Dedifferentiated amniotic fluid mesenchymal stem cell (primary cell): ENCODE measurements at regions not wholly inside any gene's neighbourhood (a gene's known extent, or its start where the extent isn't known, plus 50 kb on each side); places are given as distances from the start of the nearest gene placed in this dataset.

Experiments used
- DNase-seq: peaks from one replicate; pipeline ENCODE4 v3.0.0-alpha.2; 2016; ENCODE audit errors: extremely low spot score

DNA sequence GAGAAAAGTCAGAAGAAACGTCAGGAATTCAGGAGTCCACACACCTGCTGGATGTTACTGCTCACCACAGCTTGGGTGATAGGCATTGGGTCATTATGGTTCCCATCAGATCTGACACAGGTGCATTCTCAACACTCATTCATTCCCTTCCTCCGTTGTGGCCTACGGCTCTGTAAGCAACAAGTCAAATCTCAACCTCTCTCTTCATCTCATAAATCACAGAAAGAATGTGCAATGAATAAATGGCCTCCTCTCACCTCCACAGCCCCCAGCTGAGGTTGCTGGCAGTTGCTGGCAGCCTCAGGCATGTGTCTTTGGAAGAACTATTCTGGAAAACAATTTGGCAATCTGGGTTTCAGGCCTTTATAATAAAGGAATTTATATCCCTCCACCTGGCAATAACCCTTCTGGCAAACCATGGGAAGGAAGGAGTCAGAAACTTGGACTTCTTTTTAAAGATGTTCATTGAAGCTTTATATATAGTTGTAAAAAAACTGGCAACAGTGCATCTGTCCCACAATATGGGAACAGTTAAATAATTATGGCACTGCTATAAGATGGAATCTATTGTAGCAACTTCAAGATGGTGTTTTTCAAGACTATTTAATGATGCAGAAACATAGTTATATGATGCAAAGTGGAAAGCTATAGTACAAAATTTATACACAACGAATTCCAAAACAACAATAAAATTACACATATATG lies 175.4 kb downstream of the ANAPC1 start:
- DNase-seq = no peak

- no peak for DNase-seq
Measured at GRCh38 chr2:111709321-111709720, 174.7 kb downstream of the ANAPC1 start.

- no peak for DNase-seq
Measured at GRCh38 chr2:111710085-111710484, 173.9 kb downstream of the ANAPC1 start.

- no peak for DNase-seq
Measured at GRCh38 chr2:111710613-111711012, 173.4 kb downstream of the ANAPC1 start.

- no peak for DNase-seq
Measured at GRCh38 chr2:111711270-111711669, 172.7 kb downstream of the ANAPC1 start.

- DNase-seq = no peak
Measured at GRCh38 chr2:111712361-111712760, 171.6 kb downstream of the ANAPC1 start.

GRCh38 chr2:111712940-111713515 lies 171.0 kb downstream of the ANAPC1 start:
- no peak for DNase-seq

- no peak for DNase-seq
Measured at GRCh38 chr2:111715987-111716904, 167.7 kb downstream of the ANAPC1 start.

GRCh38 chr2:111716905-111717775 lies 166.9 kb downstream of the ANAPC1 start:
- DNase-seq = no peak
